ENCODE measurements at regions not wholly inside any gene's neighbourhood (a gene's known extent, or its start where the extent isn't known, plus 50 kb on each side); places are given as distances from the start of the nearest gene placed in this dataset.

GRCh38 chr1:68704800-68705443 lies 208.0 kb upstream of the DEPDC1 start:
- DNase-seq (no peak), ATAC-seq (no peak)
- Histone ChIP-seq H3K36me3 (ENCODE audit: low read depth) (no peaks in the 10 kb centered on the region), H3K9me3 (peaks cover 12% of the 10 kb centered on the region), H3K4me1 (ENCODE audit: low read depth) (no peaks in the 10 kb centered on the region), H3K4me3 (no peak overlapping the region)
- intact Hi-C loops (cut with DNase I, micrococcal nuclease) = no loop called here
- TF ChIP-seq CTCF (IDR thresholded peaks at IDR 0.05) = no peak

- ATAC-seq = no peak
- intact Hi-C loops (cut with DNase I, micrococcal nuclease) = no loop called here
Measured at GRCh38 chr1:68705466-68705865, 208.6 kb upstream of the DEPDC1 start.

GRCh38 chr1:68706639-68707317 lies 209.9 kb upstream of the DEPDC1 start:
- Histone ChIP-seq H3K9me3 (peaks cover 20% of the 10 kb centered on the region), H3K4me3 (no peak overlapping the region), H3K4me1 (ENCODE audit: low read depth) (no peaks in the 10 kb centered on the region), H3K36me3 (ENCODE audit: low read depth) (no peaks in the 10 kb centered on the region)
- intact Hi-C loops (cut with DNase I, micrococcal nuclease) = no loop called here
- no peak for DNase-seq
- no peak for ATAC-seq
- no peak for TF ChIP-seq CTCF (IDR thresholded peaks at IDR 0.05)

More at GRCh38 chr1:68705466-68705865, 208.6 kb upstream of the DEPDC1 start:
- no peak overlapping the region for H3K4me3 ChIP-seq
- H3K4me1 ChIP-seq (ENCODE audit: low read depth) = no peaks in the 10 kb centered on the region
- no peaks in the 10 kb centered on the region for H3K36me3 ChIP-seq (ENCODE audit: low read depth)
- H3K9me3 ChIP-seq = peaks cover 16% of the 10 kb centered on the region
- no peak for DNase-seq
- no peak for TF ChIP-seq CTCF (IDR thresholded peaks at IDR 0.05)

- TF ChIP-seq CTCF (IDR thresholded peaks at IDR 0.05) = no peak
- ATAC-seq (no peak), DNase-seq (no peak)
- Histone ChIP-seq H3K4me3 (no peak overlapping the region), H3K9me3 (no peaks in the 10 kb centered on the region), H3K36me3 (ENCODE audit: low read depth) (no peaks in the 10 kb centered on the region), H3K4me1 (ENCODE audit: low read depth) (no peaks in the 10 kb centered on the region)
- intact Hi-C loops (cut with DNase I, micrococcal nuclease) = no loop called here
Measured at GRCh38 chr1:68717330-68717729, 220.4 kb upstream of the DEPDC1 start.

GRCh38 chr1:68720476-68720875 lies 223.6 kb upstream of the DEPDC1 start:
- H3K36me3 ChIP-seq (ENCODE audit: low read depth) = no peaks in the 10 kb centered on the region
- DNase-seq (no peak), ATAC-seq (no peak)
- no peaks in the 10 kb centered on the region for H3K9me3 ChIP-seq
- no peak overlapping the region for H3K4me3 ChIP-seq
- intact Hi-C loops (cut with DNase I, micrococcal nuclease) = no loop called here
- TF ChIP-seq CTCF (IDR thresholded peaks at IDR 0.05) = no peak
- no peaks in the 10 kb centered on the region for H3K4me1 ChIP-seq (ENCODE audit: low read depth)

All from mucosa of descending colon (tissue), 3 donors.